ENCODE measurements at regions not wholly inside any gene's neighbourhood (a gene's known extent, or its start where the extent isn't known, plus 50 kb on each side); places are given as distances from the start of the nearest gene placed in this dataset.
A peak's percentile ranks its signal among the peaks of the same experiment; 100 is the strongest.

- Histone ChIP-seq H3K14ac (ENCODE audit: low read length) (no peak overlapping the region), H3K36me3 (ENCODE audit: control insufficient read depth in 1 of 2, insufficient read depth in 2 of 2, low read length in 2 of 2) (no peaks in the 10 kb centered on the region), H3K23ac (ENCODE audit: low read length) (no peak overlapping the region), H4K12ac (ENCODE audit: low read depth, low read length) (no peak overlapping the region), H3K79me2 (ENCODE audit: control insufficient read depth, insufficient read depth, low read length, poor library complexity) (no peaks in the 10 kb centered on the region), H3K4ac (ENCODE audit: low read depth, low read length) (no peak overlapping the region), H3K4me2 (ENCODE audit: low read length) (no peak overlapping the region), H3K9ac (ENCODE audit: low read length) (no peak overlapping the region), H3K27me3 (ENCODE audit: insufficient read depth, low read length) (no peaks in the 10 kb centered on the region), H3K18ac (ENCODE audit: low read length) (no peak overlapping the region), H2BK5ac (ENCODE audit: low read depth, low read length, poor library complexity) (no peak overlapping the region), H3K9me3 (ENCODE audit: insufficient read depth, low read depth, low read length) (no peaks in the 10 kb centered on the region), H3K4me1 (ENCODE audit: control insufficient read depth in 1 of 2, insufficient read depth in 2 of 2, low read length in 2 of 2) (no peaks in the 10 kb centered on the region), H3K27ac (ENCODE audit: low read depth, low read length) (no peak overlapping the region), H2AK5ac (ENCODE audit: low read length) (no peak overlapping the region), H3K4me3 (ENCODE audit: low read depth, low read length) (no peak overlapping the region), H3K79me1 (ENCODE audit: low read length) (no peaks in the 10 kb centered on the region), H2AFZ (ENCODE audit: insufficient read depth, low read length, poor library complexity) (no peak overlapping the region), H4K8ac (ENCODE audit: low read depth, low read length) (no peak overlapping the region), H2BK120ac (ENCODE audit: insufficient read depth, low read length, poor library complexity) (no peak overlapping the region), H4K91ac (ENCODE audit: low read depth, low read length) (no peak overlapping the region), H2BK12ac (ENCODE audit: low read length) (no peak overlapping the region)
- no CpG with 5 or more reads among the region's 1 CpG for WGBS (ENCODE audit: extremely low coverage, insufficient coverage, insufficient read length)
- DNase-seq: peak in 1 of 2 donors; percentile 73
These were observed 50.3 kb upstream of the RGS2 start for GRCh38 chr1:192758492-192758891.
